ENCODE measurements at regions not wholly inside any gene's neighbourhood (a gene's known extent, or its start where the extent isn't known, plus 50 kb on each side); places are given as distances from the start of the nearest gene placed in this dataset.
"Not testable (repeated sequence)": the region's sequence is repeated elsewhere in the genome, so short reads cannot be mapped to it uniquely, and the experiment has no call there.

DNA sequence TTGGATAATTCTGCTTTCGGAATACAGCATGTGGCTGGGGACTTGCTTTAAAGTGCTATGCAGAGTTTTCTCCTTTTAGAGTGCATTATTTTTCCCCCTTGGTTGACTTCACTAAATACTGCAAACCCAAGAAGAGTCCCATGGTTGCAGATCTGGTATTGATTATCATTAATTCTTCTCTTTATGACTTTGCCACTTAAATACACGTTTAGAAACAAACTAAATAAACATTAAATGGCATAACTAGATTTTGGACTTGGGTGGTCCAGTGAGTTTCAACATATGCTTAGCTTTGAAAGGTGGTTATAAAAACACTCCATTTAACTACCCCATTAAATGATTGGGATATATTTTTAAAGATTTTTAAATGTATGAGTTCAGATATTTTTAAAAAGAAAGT, 279.2 kb downstream of the SOX4 start:
- Histone ChIP-seq H2AFZ (ENCODE audit: low read length) (no peak overlapping the region), H3K79me2 (ENCODE audit: insufficient read depth, low read length) (peaks cover 63% of the 10 kb centered on the region), H3K9me3 (ENCODE audit: insufficient read depth, low read depth, low read length) (no peaks in the 10 kb centered on the region), H3K36me3 (ENCODE audit: insufficient read depth, low read length) (peaks cover 52% of the 10 kb centered on the region), H3K9me2 (replicated peaks; ENCODE audit: low read depth, low read length) (no peaks in the 10 kb centered on the region), H3F3A (ENCODE audit: low read depth) (no peaks in the 10 kb centered on the region), H3K9ac (ENCODE audit: low read depth, low read length, poor library complexity, severe bottlenecking) (no peak overlapping the region), H3K4me1 (ENCODE audit: insufficient read depth, low read length, poor library complexity, severe bottlenecking) (peaks cover 17% of the 10 kb centered on the region), H3K4me3 (ENCODE audit: low read length, poor library complexity, severe bottlenecking) (no peak overlapping the region), H3K4me2 (ENCODE audit: low read depth, low read length, poor library complexity, severe bottlenecking) (no peak overlapping the region), H3K27me3 (ENCODE audit: insufficient read depth, low read length, poor library complexity, severe bottlenecking) (no peaks in the 10 kb centered on the region), H4K20me1 (ENCODE audit: insufficient read depth, low read length, poor library complexity, severe bottlenecking) (peaks cover 22% of the 10 kb centered on the region)
- TF ChIP-seq, protein P1, sequence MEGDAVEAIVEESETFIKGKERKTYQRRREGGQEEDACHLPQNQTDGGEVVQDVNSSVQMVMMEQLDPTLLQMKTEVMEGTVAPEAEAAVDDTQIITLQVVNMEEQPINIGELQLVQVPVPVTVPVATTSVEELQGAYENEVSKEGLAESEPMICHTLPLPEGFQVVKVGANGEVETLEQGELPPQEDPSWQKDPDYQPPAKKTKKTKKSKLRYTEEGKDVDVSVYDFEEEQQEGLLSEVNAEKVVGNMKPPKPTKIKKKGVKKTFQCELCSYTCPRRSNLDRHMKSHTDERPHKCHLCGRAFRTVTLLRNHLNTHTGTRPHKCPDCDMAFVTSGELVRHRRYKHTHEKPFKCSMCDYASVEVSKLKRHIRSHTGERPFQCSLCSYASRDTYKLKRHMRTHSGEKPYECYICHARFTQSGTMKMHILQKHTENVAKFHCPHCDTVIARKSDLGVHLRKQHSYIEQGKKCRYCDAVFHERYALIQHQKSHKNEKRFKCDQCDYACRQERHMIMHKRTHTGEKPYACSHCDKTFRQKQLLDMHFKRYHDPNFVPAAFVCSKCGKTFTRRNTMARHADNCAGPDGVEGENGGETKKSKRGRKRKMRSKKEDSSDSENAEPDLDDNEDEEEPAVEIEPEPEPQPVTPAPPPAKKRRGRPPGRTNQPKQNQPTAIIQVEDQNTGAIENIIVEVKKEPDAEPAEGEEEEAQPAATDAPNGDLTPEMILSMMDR (conservative IDR thresholded peaks at IDR 0.05; ENCODE audit: low read length) = no peak
- TF ChIP-seq EZH2phosphoT487 (IDR thresholded peaks at IDR 0.05; ENCODE audit: borderline replicate concordance) = no peak

DNA sequence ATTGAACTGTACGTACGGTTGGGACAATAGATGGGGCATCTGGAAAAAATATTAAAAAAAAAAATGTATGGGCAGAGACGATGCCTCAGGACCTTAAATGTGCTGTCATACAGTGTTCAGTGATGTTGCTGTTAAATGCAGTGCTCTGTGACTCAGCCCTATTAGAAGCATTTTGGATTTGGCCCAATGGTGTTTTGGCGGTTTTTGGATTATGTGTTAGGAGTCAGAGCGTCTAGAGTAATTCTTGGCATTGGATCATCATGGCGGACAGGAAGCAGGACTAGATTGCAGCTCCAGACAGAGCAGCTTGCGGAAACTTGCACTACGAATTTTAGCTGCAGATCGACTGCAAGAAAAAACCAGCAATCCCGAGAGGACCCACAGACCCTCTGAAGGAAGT, 280.0 kb downstream of the SOX4 start:
- H2AFZ ChIP-seq (ENCODE audit: low read length) = no peak overlapping the region
- peaks cover 59% of the 10 kb centered on the region for H3K79me2 ChIP-seq (ENCODE audit: insufficient read depth, low read length)
- H3K9ac ChIP-seq (ENCODE audit: low read depth, low read length, poor library complexity, severe bottlenecking) = no peak overlapping the region
- peaks cover 17% of the 10 kb centered on the region for H3K4me1 ChIP-seq (ENCODE audit: insufficient read depth, low read length, poor library complexity, severe bottlenecking)
- TF ChIP-seq, protein P1 (conservative IDR thresholded peaks at IDR 0.05; ENCODE audit: low read length) = no peak
- no peak for TF ChIP-seq EZH2phosphoT487 (IDR thresholded peaks at IDR 0.05; ENCODE audit: borderline replicate concordance)
- no peaks in the 10 kb centered on the region for H3K27me3 ChIP-seq (ENCODE audit: insufficient read depth, low read length, poor library complexity, severe bottlenecking)
- H4K20me1 ChIP-seq (ENCODE audit: insufficient read depth, low read length, poor library complexity, severe bottlenecking) = peaks cover 22% of the 10 kb centered on the region
- H3K4me2 ChIP-seq (ENCODE audit: low read depth, low read length, poor library complexity, severe bottlenecking) = no peak overlapping the region
- H3K4me3 ChIP-seq (ENCODE audit: low read length, poor library complexity, severe bottlenecking) = no peak overlapping the region
- H3K9me3 ChIP-seq (ENCODE audit: insufficient read depth, low read depth, low read length) = no peaks in the 10 kb centered on the region
- H3K36me3 ChIP-seq (ENCODE audit: insufficient read depth, low read length) = peaks cover 57% of the 10 kb centered on the region
- no peaks in the 10 kb centered on the region for H3K9me2 ChIP-seq (replicated peaks; ENCODE audit: low read depth, low read length)
- no peaks in the 10 kb centered on the region for H3F3A ChIP-seq (ENCODE audit: low read depth)

DNA sequence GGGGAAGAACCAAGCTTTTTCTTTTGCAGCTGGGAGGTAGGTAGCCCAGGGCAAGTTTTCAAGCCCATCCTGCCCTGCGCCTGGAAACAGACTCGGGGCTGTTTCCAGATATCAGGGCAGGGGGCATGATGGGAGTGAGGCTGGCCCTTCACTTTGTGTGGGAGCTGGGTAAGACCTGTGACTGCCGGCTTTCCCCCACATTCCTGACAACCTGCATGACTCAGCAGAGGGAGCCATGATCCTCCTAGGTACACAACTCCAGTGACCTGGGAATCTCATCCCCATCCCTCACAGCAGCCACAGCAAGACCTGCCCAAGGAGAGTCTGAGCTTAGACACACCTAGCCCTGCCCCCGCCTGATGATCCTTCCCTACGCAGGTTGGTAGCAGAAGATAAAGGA, 280.8 kb downstream of the SOX4 start:
- no peaks in the 10 kb centered on the region for H3K27me3 ChIP-seq (ENCODE audit: insufficient read depth, low read length, poor library complexity, severe bottlenecking)
- H3K4me1 ChIP-seq (ENCODE audit: insufficient read depth, low read length, poor library complexity, severe bottlenecking) = peaks cover 17% of the 10 kb centered on the region
- peaks cover 54% of the 10 kb centered on the region for H3K36me3 ChIP-seq (ENCODE audit: insufficient read depth, low read length)
- no peak overlapping the region for H3K4me3 ChIP-seq (ENCODE audit: low read length, poor library complexity, severe bottlenecking)
- no peak overlapping the region for H3K4me2 ChIP-seq (ENCODE audit: low read depth, low read length, poor library complexity, severe bottlenecking)
- no peaks in the 10 kb centered on the region for H3K9me3 ChIP-seq (ENCODE audit: insufficient read depth, low read depth, low read length)
- peaks cover 22% of the 10 kb centered on the region for H4K20me1 ChIP-seq (ENCODE audit: insufficient read depth, low read length, poor library complexity, severe bottlenecking)
- H2AFZ ChIP-seq (ENCODE audit: low read length) = no peak overlapping the region
- TF ChIP-seq, protein P1 (conservative IDR thresholded peaks at IDR 0.05; ENCODE audit: low read length) = no peak
- no peak for TF ChIP-seq EZH2phosphoT487 (IDR thresholded peaks at IDR 0.05; ENCODE audit: borderline replicate concordance)
- H3F3A ChIP-seq (ENCODE audit: low read depth) = no peaks in the 10 kb centered on the region
- no peaks in the 10 kb centered on the region for H3K9me2 ChIP-seq (replicated peaks; ENCODE audit: low read depth, low read length)
- H3K9ac ChIP-seq (ENCODE audit: low read depth, low read length, poor library complexity, severe bottlenecking) = no peak overlapping the region
- H3K79me2 ChIP-seq (ENCODE audit: insufficient read depth, low read length) = peaks cover 52% of the 10 kb centered on the region

DNA sequence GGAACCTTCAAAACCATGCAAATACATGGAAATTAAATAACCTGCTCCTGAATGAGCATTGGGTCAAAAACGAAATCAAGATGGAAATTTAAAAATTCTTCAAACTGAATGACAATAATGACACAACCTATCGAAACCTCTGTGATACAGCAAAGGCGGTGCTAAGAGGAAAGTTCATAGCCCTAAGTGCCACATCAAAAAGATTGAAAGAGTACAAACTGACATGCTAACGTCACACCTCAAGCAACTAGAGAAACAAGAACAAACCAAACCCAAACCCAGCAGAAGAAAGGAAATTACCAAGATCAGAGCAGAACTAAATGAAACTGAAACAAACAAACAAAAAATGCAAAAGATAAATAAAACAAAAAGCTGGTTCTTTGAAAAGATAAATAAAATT, 283.5 kb downstream of the SOX4 start:
- not testable (repeated sequence) for H3K9me3 ChIP-seq (ENCODE audit: insufficient read depth, low read depth, low read length); H3K27me3 ChIP-seq (ENCODE audit: insufficient read depth, low read length, poor library complexity, severe bottlenecking); H3K4me3 ChIP-seq (ENCODE audit: low read length, poor library complexity, severe bottlenecking); H3K9me2 ChIP-seq (replicated peaks; ENCODE audit: low read depth, low read length); H4K20me1 ChIP-seq (ENCODE audit: insufficient read depth, low read length, poor library complexity, severe bottlenecking); H3K4me1 ChIP-seq (ENCODE audit: insufficient read depth, low read length, poor library complexity, severe bottlenecking); H3F3A ChIP-seq (ENCODE audit: low read depth); H3K9ac ChIP-seq (ENCODE audit: low read depth, low read length, poor library complexity, severe bottlenecking); H3K4me2 ChIP-seq (ENCODE audit: low read depth, low read length, poor library complexity, severe bottlenecking); H2AFZ ChIP-seq (ENCODE audit: low read length)
- Histone ChIP-seq H3K36me3 (ENCODE audit: insufficient read depth, low read length) (peaks cover 43% of the 10 kb centered on the region), H3K79me2 (ENCODE audit: insufficient read depth, low read length) (peaks cover 30% of the 10 kb centered on the region)

DNA sequence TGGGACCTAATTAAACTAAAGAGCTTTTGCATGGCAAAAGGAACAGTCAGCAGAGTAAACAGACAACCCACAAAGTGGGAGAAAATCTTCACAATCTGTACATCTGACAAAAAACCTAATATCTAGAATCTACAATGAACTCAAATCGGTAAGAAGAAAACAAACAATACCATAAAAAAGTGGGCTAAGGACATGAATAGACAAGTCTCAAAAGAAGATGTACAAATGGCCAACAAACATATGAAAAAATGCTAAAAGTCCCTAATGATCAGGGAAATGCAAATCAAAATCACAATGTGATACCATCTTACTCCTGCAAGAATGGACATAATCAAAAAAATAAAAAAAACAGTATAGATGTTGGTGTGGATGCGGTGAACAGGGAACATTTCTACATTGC, 286.7 kb downstream of the SOX4 start:
- not testable (repeated sequence) for H3K27me3 ChIP-seq (ENCODE audit: insufficient read depth, low read length, poor library complexity, severe bottlenecking); H3K9ac ChIP-seq (ENCODE audit: low read depth, low read length, poor library complexity, severe bottlenecking); H3K9me2 ChIP-seq (replicated peaks; ENCODE audit: low read depth, low read length); H3F3A ChIP-seq (ENCODE audit: low read depth); H3K4me2 ChIP-seq (ENCODE audit: low read depth, low read length, poor library complexity, severe bottlenecking); H3K9me3 ChIP-seq (ENCODE audit: insufficient read depth, low read depth, low read length); H4K20me1 ChIP-seq (ENCODE audit: insufficient read depth, low read length, poor library complexity, severe bottlenecking); H2AFZ ChIP-seq (ENCODE audit: low read length); H3K4me3 ChIP-seq (ENCODE audit: low read length, poor library complexity, severe bottlenecking)
- Histone ChIP-seq H3K4me1 (ENCODE audit: insufficient read depth, low read length, poor library complexity, severe bottlenecking) (peaks cover 27% of the 10 kb centered on the region), H3K36me3 (ENCODE audit: insufficient read depth, low read length) (peaks cover 23% of the 10 kb centered on the region), H3K79me2 (ENCODE audit: insufficient read depth, low read length) (peaks cover 35% of the 10 kb centered on the region)

Measured in Loucy (cell line).